ENCODE measurements at regions not wholly inside any gene's neighbourhood (a gene's known extent, or its start where the extent isn't known, plus 50 kb on each side); places are given as distances from the start of the nearest gene placed in this dataset.

DNA sequence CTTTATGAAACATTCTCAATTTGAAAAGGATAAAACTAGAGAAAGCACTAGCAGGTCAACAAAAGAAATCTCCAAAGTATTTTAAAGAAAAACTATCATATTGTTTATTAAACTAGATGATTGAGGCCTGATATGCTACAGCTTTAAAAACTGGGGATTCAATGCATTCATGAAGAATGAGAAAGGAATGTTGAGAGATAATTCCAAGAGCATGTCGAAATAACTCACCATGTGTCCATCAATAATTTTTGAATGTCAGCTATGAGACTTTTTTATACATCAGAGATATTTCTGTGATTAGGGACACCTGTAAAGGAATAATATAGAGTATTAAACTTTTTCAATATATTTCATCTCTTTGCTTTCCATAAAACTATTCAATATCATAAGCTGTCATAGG, 376.9 kb upstream of the REG3G start:
- H3K4me3 ChIP-seq (ENCODE audit: insufficient read depth, low read depth, low read length) = no peak overlapping the region
- H3K9me3 ChIP-seq (ENCODE audit: control insufficient read depth, low read length) = no peaks in the 10 kb centered on the region
- no peaks in the 10 kb centered on the region for H3K36me3 ChIP-seq (ENCODE audit: control insufficient read depth, insufficient read depth, low read length)
- no peaks in the 10 kb centered on the region for H3K27me3 ChIP-seq (ENCODE audit: control insufficient read depth, insufficient read depth, low read length, poor library complexity, severe bottlenecking)
- 78% methylated on average over 1 of the region's 1 CpG; no CpG with 5 or more reads in 1 of the 2 experiments for WGBS, 2 experiments
- H3K27ac ChIP-seq (ENCODE audit: insufficient read depth, low read depth, low read length, poor library complexity, severe bottlenecking) = no peak overlapping the region
- no peaks in the 10 kb centered on the region for H3K4me1 ChIP-seq (ENCODE audit: control insufficient read depth, insufficient read depth, low read length)

DNA sequence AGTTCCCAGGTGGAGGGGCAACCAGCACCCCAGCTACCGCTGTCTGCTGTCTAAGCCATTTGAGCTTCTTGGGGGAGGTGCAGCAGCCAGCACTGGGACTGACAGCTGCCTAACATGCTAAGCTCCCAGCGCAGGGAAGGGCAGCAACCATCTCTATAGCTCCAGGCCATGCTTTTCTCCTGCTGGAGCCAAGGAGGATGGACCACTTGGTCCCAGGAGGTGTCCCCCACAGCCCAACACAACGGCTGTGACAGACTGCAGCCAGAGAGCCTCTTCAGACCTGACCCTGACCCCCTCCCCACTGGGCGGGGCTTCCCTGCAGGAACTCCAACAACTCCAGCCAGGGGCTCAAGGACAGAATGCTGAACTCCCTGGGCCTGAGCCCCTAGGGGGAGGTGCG, 370.6 kb upstream of the REG3G start:
- H3K27me3 ChIP-seq (ENCODE audit: control insufficient read depth, insufficient read depth, low read length, poor library complexity, severe bottlenecking) = no peaks in the 10 kb centered on the region
- H3K9me3 ChIP-seq (ENCODE audit: control insufficient read depth, low read length) = no peaks in the 10 kb centered on the region
- no peaks in the 10 kb centered on the region for H3K36me3 ChIP-seq (ENCODE audit: control insufficient read depth, insufficient read depth, low read length)
- H3K27ac ChIP-seq (ENCODE audit: insufficient read depth, low read depth, low read length, poor library complexity, severe bottlenecking) = no peak overlapping the region
- H3K4me1 ChIP-seq (ENCODE audit: control insufficient read depth, insufficient read depth, low read length) = no peaks in the 10 kb centered on the region
- 91 to 92% methylated on average over 5 of the region's 5 CpGs for WGBS, 2 experiments
- no peak overlapping the region for H3K4me3 ChIP-seq (ENCODE audit: insufficient read depth, low read depth, low read length)

DNA sequence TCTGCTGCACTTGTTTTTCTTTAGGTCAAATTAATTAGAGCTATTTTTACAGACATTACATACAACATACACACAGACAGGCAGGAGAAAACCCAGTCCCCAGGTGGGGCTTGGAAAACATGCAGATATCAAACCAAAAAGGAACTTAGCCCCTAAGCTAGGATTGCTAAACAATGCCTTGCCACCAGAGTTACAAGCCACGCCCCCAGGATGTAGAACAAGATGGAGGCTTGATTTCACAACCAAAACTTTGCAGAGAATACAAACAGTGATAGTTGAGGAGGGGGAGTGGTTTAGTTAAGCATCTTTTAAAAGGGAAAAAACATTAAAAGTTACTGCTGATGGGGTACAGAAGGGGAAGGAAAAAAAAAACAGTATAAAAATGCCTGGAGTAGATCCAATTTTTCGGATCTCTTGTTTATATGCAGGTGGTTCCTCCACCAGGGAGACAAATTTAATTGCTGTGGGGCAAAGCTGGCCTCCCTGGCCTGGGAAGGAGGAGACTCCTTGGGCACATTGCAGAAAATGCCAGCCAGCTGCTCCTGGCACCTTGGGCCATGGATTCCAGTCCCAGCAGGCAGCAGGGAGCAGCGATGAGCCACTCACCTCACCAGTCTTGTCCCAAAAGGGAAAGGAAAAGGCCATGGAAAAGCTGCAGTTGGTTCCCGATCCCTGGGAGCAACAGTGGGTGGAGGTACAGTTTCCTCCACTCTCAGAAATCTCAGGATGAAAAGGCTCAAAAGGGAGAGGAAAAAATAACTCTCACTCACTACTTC, 348.4 kb upstream of the REG3G start:
- no peaks in the 10 kb centered on the region for H3K9me3 ChIP-seq (ENCODE audit: control insufficient read depth, low read length)
- no peak overlapping the region for H3K4me3 ChIP-seq (ENCODE audit: insufficient read depth, low read depth, low read length)
- H3K27ac ChIP-seq (ENCODE audit: insufficient read depth, low read depth, low read length, poor library complexity, severe bottlenecking) = no peak overlapping the region
- no peaks in the 10 kb centered on the region for H3K36me3 ChIP-seq (ENCODE audit: control insufficient read depth, insufficient read depth, low read length)
- 90 to 91% methylated on average over 4 of the region's 4 CpGs for WGBS, 2 experiments
- H3K27me3 ChIP-seq (ENCODE audit: control insufficient read depth, insufficient read depth, low read length, poor library complexity, severe bottlenecking) = no peaks in the 10 kb centered on the region
- H3K4me1 ChIP-seq (ENCODE audit: control insufficient read depth, insufficient read depth, low read length) = no peaks in the 10 kb centered on the region

DNA sequence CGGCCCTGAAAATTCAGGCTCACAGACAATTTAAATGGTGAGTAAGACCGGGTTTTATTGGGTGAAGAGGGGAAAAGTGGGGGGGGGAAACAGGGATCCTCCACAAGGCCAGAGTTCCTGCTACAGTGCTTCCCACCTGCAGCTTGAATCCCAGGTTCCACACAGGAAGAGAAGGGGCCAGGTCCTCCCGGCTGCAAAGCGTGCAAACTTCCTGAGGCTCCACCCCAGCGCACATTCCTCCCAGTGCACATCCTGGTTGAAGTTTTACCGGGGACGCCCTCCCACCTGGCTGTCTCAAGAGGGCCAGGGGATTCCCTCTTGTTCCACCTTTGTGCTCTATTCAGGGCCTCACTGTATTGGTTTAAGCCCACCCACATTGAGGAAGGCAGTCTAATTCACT, 347.7 kb upstream of the REG3G start:
- no peak overlapping the region for H3K27ac ChIP-seq (ENCODE audit: insufficient read depth, low read depth, low read length, poor library complexity, severe bottlenecking)
- H3K36me3 ChIP-seq (ENCODE audit: control insufficient read depth, insufficient read depth, low read length) = no peaks in the 10 kb centered on the region
- H3K27me3 ChIP-seq (ENCODE audit: control insufficient read depth, insufficient read depth, low read length, poor library complexity, severe bottlenecking) = no peaks in the 10 kb centered on the region
- no peaks in the 10 kb centered on the region for H3K9me3 ChIP-seq (ENCODE audit: control insufficient read depth, low read length)
- WGBS, 2 experiments = 89 to 92% methylated on average over 7 of the region's 7 CpGs
- H3K4me3 ChIP-seq (ENCODE audit: insufficient read depth, low read depth, low read length) = no peak overlapping the region
- H3K4me1 ChIP-seq (ENCODE audit: control insufficient read depth, insufficient read depth, low read length) = no peaks in the 10 kb centered on the region

DNA sequence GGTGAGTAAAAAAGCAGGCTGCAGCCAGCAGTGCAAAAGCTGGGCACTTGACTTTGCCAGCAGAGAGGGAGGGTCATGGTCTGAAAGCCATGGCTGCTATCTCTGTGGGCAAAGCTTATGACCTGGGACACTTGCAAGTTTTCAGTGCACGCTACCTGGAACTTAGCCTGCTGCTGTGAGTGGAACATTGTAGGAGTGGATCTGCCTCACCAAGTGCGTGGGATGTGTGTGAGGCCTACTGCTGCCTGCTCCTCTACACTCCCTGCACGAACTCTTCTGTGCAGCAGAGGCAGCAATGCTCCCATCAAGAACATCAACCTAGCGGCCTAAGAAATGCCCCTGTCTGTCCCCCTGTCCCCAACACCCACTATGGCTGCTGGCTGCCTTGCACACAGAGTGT, 344.1 kb upstream of the REG3G start:
- no peaks in the 10 kb centered on the region for H3K27me3 ChIP-seq (ENCODE audit: control insufficient read depth, insufficient read depth, low read length, poor library complexity, severe bottlenecking)
- H3K4me3 ChIP-seq (ENCODE audit: insufficient read depth, low read depth, low read length) = no peak overlapping the region
- H3K36me3 ChIP-seq (ENCODE audit: control insufficient read depth, insufficient read depth, low read length) = no peaks in the 10 kb centered on the region
- no peaks in the 10 kb centered on the region for H3K4me1 ChIP-seq (ENCODE audit: control insufficient read depth, insufficient read depth, low read length)
- H3K27ac ChIP-seq (ENCODE audit: insufficient read depth, low read depth, low read length, poor library complexity, severe bottlenecking) = no peak overlapping the region
- WGBS, 2 experiments = 90 to 92% methylated on average over 4 of the region's 4 CpGs
- H3K9me3 ChIP-seq (ENCODE audit: control insufficient read depth, low read length) = no peaks in the 10 kb centered on the region

DNA sequence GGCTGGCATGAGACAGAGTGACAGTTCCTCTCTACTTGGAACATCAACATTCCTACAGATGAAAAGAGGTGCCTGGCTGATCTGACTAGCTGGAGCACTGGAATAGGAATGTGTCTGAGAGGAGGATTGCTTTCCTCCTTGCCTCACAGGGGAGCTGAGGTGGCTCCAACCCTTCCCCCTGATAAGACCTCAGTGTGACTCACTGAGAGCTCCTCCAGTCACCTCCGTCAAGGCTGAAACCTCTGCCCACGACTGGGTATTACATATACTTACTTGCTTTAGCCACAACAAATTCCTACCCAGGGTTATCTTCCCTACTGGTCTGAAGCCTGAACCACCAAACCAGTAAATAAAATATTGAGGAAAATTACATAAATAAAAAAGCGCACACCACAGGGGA, 342.7 kb upstream of the REG3G start:
- Histone ChIP-seq H3K4me1 (ENCODE audit: control insufficient read depth, insufficient read depth, low read length) (no peaks in the 10 kb centered on the region), H3K27me3 (ENCODE audit: control insufficient read depth, insufficient read depth, low read length, poor library complexity, severe bottlenecking) (no peaks in the 10 kb centered on the region), H3K36me3 (ENCODE audit: control insufficient read depth, insufficient read depth, low read length) (no peaks in the 10 kb centered on the region), H3K27ac (ENCODE audit: insufficient read depth, low read depth, low read length, poor library complexity, severe bottlenecking) (no peak overlapping the region), H3K4me3 (ENCODE audit: insufficient read depth, low read depth, low read length) (no peak overlapping the region), H3K9me3 (ENCODE audit: control insufficient read depth, low read length) (no peaks in the 10 kb centered on the region)
- WGBS, 2 experiments = 91 to 94% methylated on average over 3 of the region's 3 CpGs

DNA sequence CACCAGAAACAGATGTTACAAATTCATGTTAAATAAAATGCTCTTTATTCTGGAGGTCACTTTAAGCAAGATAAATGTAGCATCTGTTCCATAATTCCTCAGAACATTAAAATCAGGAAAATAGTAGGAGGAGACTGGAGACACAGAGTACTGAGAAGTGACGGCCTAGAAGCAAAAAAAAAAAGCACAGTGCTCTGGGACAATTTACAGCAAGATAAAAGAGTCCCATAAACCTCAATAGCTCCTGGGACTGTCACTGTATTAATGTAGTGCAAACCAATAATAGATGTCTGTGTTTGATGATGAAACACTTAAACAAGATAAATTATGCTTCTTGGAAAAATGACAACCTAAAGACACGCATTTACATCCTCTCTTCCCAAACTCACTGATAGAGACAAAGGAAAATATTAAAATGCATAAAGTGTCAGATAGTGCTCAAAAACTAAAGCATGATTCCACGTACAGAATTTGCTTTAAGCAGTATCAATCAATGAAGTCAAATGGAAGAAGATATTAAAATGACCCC, 338.8 kb upstream of the REG3G start:
- Histone ChIP-seq H3K27me3 (ENCODE audit: control insufficient read depth, insufficient read depth, low read length, poor library complexity, severe bottlenecking) (no peaks in the 10 kb centered on the region), H3K36me3 (ENCODE audit: control insufficient read depth, insufficient read depth, low read length) (no peaks in the 10 kb centered on the region), H3K4me3 (ENCODE audit: insufficient read depth, low read depth, low read length) (no peak overlapping the region), H3K4me1 (ENCODE audit: control insufficient read depth, insufficient read depth, low read length) (no peaks in the 10 kb centered on the region), H3K27ac (ENCODE audit: insufficient read depth, low read depth, low read length, poor library complexity, severe bottlenecking) (no peak overlapping the region), H3K9me3 (ENCODE audit: control insufficient read depth, low read length) (no peaks in the 10 kb centered on the region)
- WGBS, 2 experiments = 86 to 94% methylated on average over 2 to 3 of the region's 3 CpGs

DNA sequence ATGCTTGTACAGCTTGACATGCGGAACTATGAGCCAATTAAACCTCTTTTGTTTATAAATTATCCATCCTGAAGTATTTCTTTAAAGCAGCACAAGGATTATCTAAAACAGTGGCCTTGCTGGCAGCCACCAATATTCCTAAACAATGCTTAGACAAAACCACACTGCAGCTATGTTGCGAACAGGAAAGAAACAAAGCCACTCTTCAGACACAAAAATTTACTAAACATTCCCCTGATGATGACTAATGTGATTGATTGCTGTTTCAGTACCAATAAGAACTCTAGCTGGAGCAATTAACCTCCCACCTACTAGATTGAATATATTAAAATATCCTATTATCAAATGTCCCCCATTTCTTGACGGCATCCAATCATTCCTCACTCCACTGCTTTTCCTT, 325.8 kb upstream of the REG3G start:
- Histone ChIP-seq H3K9me3 (ENCODE audit: control insufficient read depth, low read length) (no peaks in the 10 kb centered on the region), H3K27me3 (ENCODE audit: control insufficient read depth, insufficient read depth, low read length, poor library complexity, severe bottlenecking) (no peaks in the 10 kb centered on the region), H3K27ac (ENCODE audit: insufficient read depth, low read depth, low read length, poor library complexity, severe bottlenecking) (no peak overlapping the region), H3K4me3 (ENCODE audit: insufficient read depth, low read depth, low read length) (no peak overlapping the region), H3K36me3 (ENCODE audit: control insufficient read depth, insufficient read depth, low read length) (no peaks in the 10 kb centered on the region), H3K4me1 (ENCODE audit: control insufficient read depth, insufficient read depth, low read length) (no peaks in the 10 kb centered on the region)
- WGBS, 2 experiments = 94 to 96% methylated on average over 2 to 3 of the region's 3 CpGs

DNA sequence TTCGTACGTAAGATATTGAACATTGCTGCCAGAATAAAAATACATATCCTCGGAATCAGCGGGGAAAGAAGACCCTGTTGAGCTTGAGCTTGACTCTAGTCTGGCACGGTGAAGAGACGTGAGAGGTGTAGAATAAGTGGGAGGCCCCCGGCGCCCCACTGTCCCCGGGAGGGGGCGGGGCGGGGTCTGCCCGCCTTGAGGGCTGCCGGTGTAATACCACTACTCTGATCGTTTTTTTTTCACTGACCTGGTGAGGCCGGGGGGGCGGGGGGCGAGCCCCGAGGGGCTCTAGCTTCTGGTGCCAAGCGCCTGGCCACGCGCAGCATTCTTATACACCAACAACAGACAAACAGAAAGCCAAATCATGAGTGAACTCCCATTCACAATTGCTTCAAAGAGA, 324.0 kb upstream of the REG3G start:
- Histone ChIP-seq H3K4me1 (ENCODE audit: control insufficient read depth, insufficient read depth, low read length) (no peaks in the 10 kb centered on the region), H3K36me3 (ENCODE audit: control insufficient read depth, insufficient read depth, low read length) (no peaks in the 10 kb centered on the region), H3K4me3 (ENCODE audit: insufficient read depth, low read depth, low read length) (no peak overlapping the region), H3K27ac (ENCODE audit: insufficient read depth, low read depth, low read length, poor library complexity, severe bottlenecking) (no peak overlapping the region), H3K9me3 (ENCODE audit: control insufficient read depth, low read length) (no peaks in the 10 kb centered on the region), H3K27me3 (ENCODE audit: control insufficient read depth, insufficient read depth, low read length, poor library complexity, severe bottlenecking) (no peaks in the 10 kb centered on the region)
- 93 to 95% methylated on average over 20 to 21 of the region's 21 CpGs for WGBS, 2 experiments

DNA sequence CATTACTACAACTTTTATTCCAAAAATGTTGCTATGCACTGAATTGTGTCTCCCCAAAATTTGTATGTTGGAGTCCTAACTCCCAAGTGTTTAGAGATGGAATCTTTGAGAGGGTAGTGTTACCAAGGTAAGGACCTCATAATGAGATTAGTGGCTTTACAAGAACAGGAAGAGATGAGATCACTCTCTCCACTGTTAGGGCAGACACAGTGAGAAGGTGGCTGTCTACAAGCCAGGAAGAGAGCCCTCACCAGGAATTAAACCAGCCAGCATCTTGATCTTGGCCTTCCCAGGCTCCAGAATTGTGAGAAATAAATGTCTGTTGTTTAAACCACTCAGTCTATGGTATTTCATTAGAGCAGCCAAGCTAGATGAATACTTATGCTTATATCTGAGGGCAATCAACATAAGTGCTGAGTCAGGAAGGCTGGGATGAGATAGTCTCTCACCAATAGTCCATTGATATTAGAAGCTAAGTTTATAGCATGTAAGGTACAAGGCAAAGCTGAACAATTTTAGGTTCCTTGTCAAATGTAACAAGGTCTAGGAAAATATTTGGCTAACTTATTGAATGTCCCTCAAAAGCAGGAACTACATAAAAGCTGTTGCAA, 317.6 kb upstream of the REG3G start:
- H3K9me3 ChIP-seq (ENCODE audit: control insufficient read depth, low read length) = no peaks in the 10 kb centered on the region
- no peaks in the 10 kb centered on the region for H3K27me3 ChIP-seq (ENCODE audit: control insufficient read depth, insufficient read depth, low read length, poor library complexity, severe bottlenecking)
- H3K36me3 ChIP-seq (ENCODE audit: control insufficient read depth, insufficient read depth, low read length) = no peaks in the 10 kb centered on the region
- no peaks in the 10 kb centered on the region for H3K4me1 ChIP-seq (ENCODE audit: control insufficient read depth, insufficient read depth, low read length)
- no peak overlapping the region for H3K4me3 ChIP-seq (ENCODE audit: insufficient read depth, low read depth, low read length)
- H3K27ac ChIP-seq (ENCODE audit: insufficient read depth, low read depth, low read length, poor library complexity, severe bottlenecking) = no peak overlapping the region
